Gastroesophageal sphincter (tissue), 3 donors: ENCODE measurements at regions not wholly inside any gene's neighbourhood (a gene's known extent, or its start where the extent isn't known, plus 50 kb on each side); places are given as distances from the start of the nearest gene placed in this dataset.

Source experiments
- CTCF ChIP-seq, 4 experiments: fragments of 200-600 bp in 2 of 4; fragments of 450-650 bp in 2 of 4; sonication (generic) in 1 of 4; IDR thresholded peaks; one replicate each; pipeline ENCODE4 v1.5.1; 2017 to 2019; ENCODE audit warnings: antibody characterized with exemption in 4 of 4, mild to moderate bottlenecking in 2 of 4, moderate library complexity in 2 of 4
- EP300 ChIP-seq: sonication (generic); formaldehyde crosslinking; IDR thresholded peaks from one replicate; pipeline ENCODE4 v1.6.1; 2017; ENCODE audit warnings: antibody characterized with exemption, mild to moderate bottlenecking
- POLR2A ChIP-seq, 2 donors: fragments of 450-650 bp; IDR thresholded peaks; one replicate each; pipeline ENCODE4 v1.6.1; 2017; ENCODE audit warnings: antibody characterized with exemption in 2 of 2, mild to moderate bottlenecking in 2 of 2, moderate library complexity in 1 of 2
- POLR2AphosphoS5 ChIP-seq: sonication (generic); formaldehyde crosslinking; IDR thresholded peaks from one replicate; pipeline ENCODE4 v1.6.1; 2017; ENCODE audit warnings: antibody characterized with exemption

GRCh38 chr5:82855893-82856550, 221.2 kb downstream of the TMEM167A start:
- TF ChIP-seq CTCF (IDR thresholded peaks at IDR 0.05), result no peak
- no peak for TF ChIP-seq POLR2A (IDR thresholded peaks at IDR 0.05)
- no peak for TF ChIP-seq POLR2AphosphoS5
- no peak for TF ChIP-seq EP300
